ENCODE measurements at regions not wholly inside any gene's neighbourhood (a gene's known extent, or its start where the extent isn't known, plus 50 kb on each side); places are given as distances from the start of the nearest gene placed in this dataset.

DNA sequence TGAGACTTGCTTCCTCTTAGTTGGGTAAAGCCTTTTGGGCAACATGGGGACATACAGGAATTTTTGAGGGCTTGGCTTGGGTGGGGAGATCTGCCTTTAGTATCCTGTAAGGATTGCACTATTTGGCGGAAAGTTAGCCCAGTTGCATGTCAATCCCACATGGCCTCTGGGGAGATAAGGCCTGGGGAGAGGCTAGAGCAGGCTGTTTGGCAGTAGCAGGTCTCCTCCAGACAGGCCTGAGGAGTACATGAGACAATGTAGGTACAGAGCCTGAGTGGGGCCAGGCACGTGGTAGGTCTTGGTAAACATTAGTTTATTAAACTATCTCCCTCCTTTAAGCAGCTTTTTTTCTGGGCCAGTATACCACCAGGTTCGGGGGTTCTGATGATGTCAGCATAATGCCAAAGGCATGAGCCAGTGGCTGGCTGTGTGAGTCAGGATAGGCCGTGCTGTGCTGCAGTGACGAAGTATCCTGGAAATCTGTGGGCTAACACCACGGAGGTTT is 147.9 kb downstream of the VEGFA start (continued):
- TF ChIP-seq, protein P1, sequence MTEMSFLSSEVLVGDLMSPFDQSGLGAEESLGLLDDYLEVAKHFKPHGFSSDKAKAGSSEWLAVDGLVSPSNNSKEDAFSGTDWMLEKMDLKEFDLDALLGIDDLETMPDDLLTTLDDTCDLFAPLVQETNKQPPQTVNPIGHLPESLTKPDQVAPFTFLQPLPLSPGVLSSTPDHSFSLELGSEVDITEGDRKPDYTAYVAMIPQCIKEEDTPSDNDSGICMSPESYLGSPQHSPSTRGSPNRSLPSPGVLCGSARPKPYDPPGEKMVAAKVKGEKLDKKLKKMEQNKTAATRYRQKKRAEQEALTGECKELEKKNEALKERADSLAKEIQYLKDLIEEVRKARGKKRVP (CRISPR knock-in tag; IDR thresholded peaks at IDR 0.05), result peak; percentile 70; the same call in 1 of the 2 replicates
- TF ChIP-seq, protein P2, sequence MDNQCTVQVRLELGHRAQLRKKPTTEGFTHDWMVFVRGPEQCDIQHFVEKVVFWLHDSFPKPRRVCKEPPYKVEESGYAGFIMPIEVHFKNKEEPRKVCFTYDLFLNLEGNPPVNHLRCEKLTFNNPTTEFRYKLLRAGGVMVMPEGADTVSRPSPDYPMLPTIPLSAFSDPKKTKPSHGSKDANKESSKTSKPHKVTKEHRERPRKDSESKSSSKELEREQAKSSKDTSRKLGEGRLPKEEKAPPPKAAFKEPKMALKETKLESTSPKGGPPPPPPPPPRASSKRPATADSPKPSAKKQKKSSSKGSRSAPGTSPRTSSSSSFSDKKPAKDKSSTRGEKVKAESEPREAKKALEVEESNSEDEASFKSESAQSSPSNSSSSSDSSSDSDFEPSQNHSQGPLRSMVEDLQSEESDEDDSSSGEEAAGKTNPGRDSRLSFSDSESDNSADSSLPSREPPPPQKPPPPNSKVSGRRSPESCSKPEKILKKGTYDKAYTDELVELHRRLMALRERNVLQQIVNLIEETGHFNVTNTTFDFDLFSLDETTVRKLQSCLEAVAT (IDR thresholded peaks at IDR 0.05), result no peak
- TF ChIP-seq, protein P3, sequence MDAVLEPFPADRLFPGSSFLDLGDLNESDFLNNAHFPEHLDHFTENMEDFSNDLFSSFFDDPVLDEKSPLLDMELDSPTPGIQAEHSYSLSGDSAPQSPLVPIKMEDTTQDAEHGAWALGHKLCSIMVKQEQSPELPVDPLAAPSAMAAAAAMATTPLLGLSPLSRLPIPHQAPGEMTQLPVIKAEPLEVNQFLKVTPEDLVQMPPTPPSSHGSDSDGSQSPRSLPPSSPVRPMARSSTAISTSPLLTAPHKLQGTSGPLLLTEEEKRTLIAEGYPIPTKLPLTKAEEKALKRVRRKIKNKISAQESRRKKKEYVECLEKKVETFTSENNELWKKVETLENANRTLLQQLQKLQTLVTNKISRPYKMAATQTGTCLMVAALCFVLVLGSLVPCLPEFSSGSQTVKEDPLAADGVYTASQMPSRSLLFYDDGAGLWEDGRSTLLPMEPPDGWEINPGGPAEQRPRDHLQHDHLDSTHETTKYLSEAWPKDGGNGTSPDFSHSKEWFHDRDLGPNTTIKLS (IDR thresholded peaks at IDR 0.05; ENCODE audit: borderline replicate concordance, low read depth), result no peak
- no peak for TF ChIP-seq HMGN3 (IDR thresholded peaks at IDR 0.05; ENCODE audit: borderline replicate concordance, extremely low read depth, insufficient read length, low read depth, low read length)
- TF ChIP-seq PTTG1 (tag; IDR thresholded peaks at IDR 0.05; ENCODE audit: low read depth), result no peak
- no peak for TF ChIP-seq NCOA6 (IDR thresholded peaks at IDR 0.05)
- TF ChIP-seq TAF7 (tag; IDR thresholded peaks at IDR 0.05), result no peak
- TF ChIP-seq ZNF23 (CRISPR knock-in tag; IDR thresholded peaks at IDR 0.05), result no peak
- no peak for TF ChIP-seq ZC3H8 (IDR thresholded peaks at IDR 0.05)
- TF ChIP-seq, protein P4, sequence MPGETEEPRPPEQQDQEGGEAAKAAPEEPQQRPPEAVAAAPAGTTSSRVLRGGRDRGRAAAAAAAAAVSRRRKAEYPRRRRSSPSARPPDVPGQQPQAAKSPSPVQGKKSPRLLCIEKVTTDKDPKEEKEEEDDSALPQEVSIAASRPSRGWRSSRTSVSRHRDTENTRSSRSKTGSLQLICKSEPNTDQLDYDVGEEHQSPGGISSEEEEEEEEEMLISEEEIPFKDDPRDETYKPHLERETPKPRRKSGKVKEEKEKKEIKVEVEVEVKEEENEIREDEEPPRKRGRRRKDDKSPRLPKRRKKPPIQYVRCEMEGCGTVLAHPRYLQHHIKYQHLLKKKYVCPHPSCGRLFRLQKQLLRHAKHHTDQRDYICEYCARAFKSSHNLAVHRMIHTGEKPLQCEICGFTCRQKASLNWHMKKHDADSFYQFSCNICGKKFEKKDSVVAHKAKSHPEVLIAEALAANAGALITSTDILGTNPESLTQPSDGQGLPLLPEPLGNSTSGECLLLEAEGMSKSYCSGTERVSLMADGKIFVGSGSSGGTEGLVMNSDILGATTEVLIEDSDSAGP (CRISPR knock-in tag; IDR thresholded peaks at IDR 0.05), result no peak
- no peak for TF ChIP-seq ZNF764 (CRISPR knock-in tag; IDR thresholded peaks at IDR 0.05; ENCODE audit: low read depth)
- TF ChIP-seq ZNF551 (CRISPR knock-in tag; IDR thresholded peaks at IDR 0.05), result no peak
- TF ChIP-seq, protein P5, sequence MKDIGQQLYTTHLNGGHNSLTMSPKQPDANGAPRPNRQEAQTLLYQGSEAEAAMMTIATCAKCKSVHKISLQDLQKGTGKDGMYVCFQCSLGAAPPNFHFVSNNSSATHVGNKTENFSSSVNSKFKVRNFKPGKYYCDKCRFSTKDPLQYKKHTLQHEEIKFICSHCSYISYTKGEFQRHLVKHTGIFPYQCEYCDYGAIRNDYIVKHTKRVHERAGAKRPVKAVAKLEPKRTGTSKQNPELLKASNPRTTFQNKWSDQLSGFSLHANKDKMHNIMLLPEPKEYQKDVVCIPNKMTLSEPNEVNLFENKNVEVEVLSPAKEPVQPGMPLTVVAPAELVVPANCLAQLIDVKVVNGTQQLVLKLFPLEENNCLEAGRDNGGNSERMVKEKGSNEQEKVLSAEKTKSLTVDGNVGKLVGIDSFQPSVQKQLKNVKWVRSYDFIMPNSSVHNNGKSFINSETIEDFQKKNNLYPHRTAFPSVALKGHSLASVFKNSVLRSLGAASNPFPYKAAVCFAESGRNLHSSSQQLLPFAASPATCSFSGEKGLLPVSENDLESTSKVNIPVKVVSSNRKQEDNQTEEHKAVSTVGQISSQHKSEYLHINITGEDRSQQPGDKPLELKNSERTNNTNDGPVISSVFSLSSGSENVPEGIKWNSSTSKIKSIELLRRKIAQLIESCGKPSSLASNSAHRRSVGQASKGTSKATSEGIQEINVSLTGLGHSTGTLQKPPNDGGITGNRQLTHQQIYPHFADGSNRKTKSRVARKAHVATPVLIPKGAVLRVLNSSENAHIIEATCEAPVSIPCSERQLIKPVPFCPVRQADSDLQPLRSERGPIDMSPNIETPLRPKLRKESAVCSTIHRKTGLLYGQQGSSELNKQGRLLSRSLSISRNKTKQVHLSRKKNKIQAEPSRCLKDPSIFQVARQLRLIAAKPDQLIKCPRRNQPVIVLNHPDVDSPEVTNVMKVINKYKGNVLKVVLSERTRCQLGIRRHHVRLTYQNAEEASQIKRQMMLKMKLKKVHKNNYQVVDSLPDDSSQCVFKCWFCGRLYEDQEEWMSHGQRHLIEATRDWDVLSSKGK (CRISPR knock-in tag; IDR thresholded peaks at IDR 0.05), result no peak
- TF ChIP-seq ZNF232 (CRISPR knock-in tag; IDR thresholded peaks at IDR 0.05), result no peak
- TF ChIP-seq CHCHD3 (CRISPR knock-in tag; IDR thresholded peaks at IDR 0.05), result no peak
- no peak for TF ChIP-seq POLR3G (IDR thresholded peaks at IDR 0.05; ENCODE audit: extremely low read depth, insufficient read length, insufficient replicate concordance)

Measured in K562 (cell line).